ENCODE measurements at regions not wholly inside any gene's neighbourhood (a gene's known extent, or its start where the extent isn't known, plus 50 kb on each side); places are given as distances from the start of the nearest gene placed in this dataset.

GRCh38 chr1:38332649-38333310 lies 286.2 kb upstream of the POU3F1 start:
- TF ChIP-seq CTCF (IDR thresholded peaks at IDR 0.05) (no peak), POLR2A (IDR thresholded peaks at IDR 0.05) (no peak)
